Stimulated activated naive B cell treated with anti-CD40 and anti-IgM and Interleukin-4, amounts not matched to agents 10 μg/mL and 1 μg/mL and 100 μg/mL, for 72 hours (primary cell): ENCODE measurements at regions not wholly inside any gene's neighbourhood (a gene's known extent, or its start where the extent isn't known, plus 50 kb on each side); places are given as distances from the start of the nearest gene placed in this dataset.
"Not testable (repeated sequence)": the region's sequence is repeated elsewhere in the genome, so short reads cannot be mapped to it uniquely, and the experiment has no call there.

ENCODE experiments used
- ATAC-seq, 2 donors: fragments of 150-1000 bp; cut with Tn5 transposase; replicated peaks; 2 replicates each; pipeline ENCODE4 v1.10.0; 2021; ENCODE audit warnings: moderate library complexity in 1 of 2
- DNase-seq: peaks from one replicate; pipeline ENCODE4 v3.0.0; 2021
- H3K27ac Mint-ChIP-seq: one replicate; pipeline ENCODE4 v1.8.0; 2022; ENCODE audit warnings: mild to moderate bottlenecking, mixed read lengths
- H3K27me3 Mint-ChIP-seq, 2 donors: one replicate each; pipeline ENCODE4 v1.8.0; 2022; ENCODE audit warnings: mixed read lengths in 2 of 2
- H3K36me3 Mint-ChIP-seq, 2 donors: one replicate each; pipeline ENCODE4 v1.8.0; 2022; ENCODE audit warnings: mixed read lengths in 2 of 2, mild to moderate bottlenecking in 1 of 2
- H3K4me1 Mint-ChIP-seq, 2 donors: one replicate each; pipeline ENCODE4 v1.8.0; 2022; ENCODE audit warnings: mixed read lengths in 2 of 2, mild to moderate bottlenecking in 1 of 2
- H3K4me3 Mint-ChIP-seq, 2 donors: one replicate each; pipeline ENCODE4 v1.8.0; 2022; ENCODE audit warnings: mild to moderate bottlenecking in 2 of 2, mixed read lengths in 2 of 2, moderate library complexity in 1 of 2
- H3K9me3 Mint-ChIP-seq, 2 donors: one replicate each; pipeline ENCODE4 v1.8.0; 2022; ENCODE audit warnings: mixed read lengths in 2 of 2, mild to moderate bottlenecking in 1 of 2

- DNase-seq (no peak), ATAC-seq (no peak)
- H3K27ac Mint-ChIP-seq: no peak overlapping the region
- H3K9me3 Mint-ChIP-seq: peaks cover 3 to 5% of the 10 kb centered on the region in 2 donors
- H3K4me3 Mint-ChIP-seq: no peak overlapping the region
- H3K4me1 Mint-ChIP-seq: no peaks in the 10 kb centered on the region
- no peaks in the 10 kb centered on the region for H3K27me3 Mint-ChIP-seq
- H3K36me3 Mint-ChIP-seq: no peaks in the 10 kb centered on the region
Observed at GRCh38 chr4:62474802-62475201, 1274.7 kb downstream of the ADGRL3 start.

DNA sequence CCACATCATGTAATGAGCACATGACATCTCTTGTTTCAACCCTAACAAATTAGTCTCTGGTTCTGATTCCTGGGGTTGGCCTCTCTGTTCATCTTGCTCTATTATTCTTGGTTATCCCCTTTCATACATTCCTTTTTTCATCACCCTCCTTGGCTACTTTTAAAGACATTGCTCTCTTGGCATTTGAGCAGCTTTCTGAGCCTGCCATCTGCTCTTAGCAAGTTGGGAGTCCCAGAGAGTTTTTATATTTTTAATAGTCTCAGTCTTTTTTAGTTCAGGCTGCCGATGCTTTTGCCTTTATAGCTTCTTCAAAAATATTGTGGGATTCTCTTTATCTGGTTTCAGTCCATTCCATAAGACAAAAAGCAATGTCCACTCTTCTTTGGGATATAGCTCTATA, 1270.9 kb downstream of the ADGRL3 start:
- Mint-ChIP-seq H3K36me3 (no peaks in the 10 kb centered on the region), H3K4me1 (no peaks in the 10 kb centered on the region), H3K27me3 (no peaks in the 10 kb centered on the region), H3K4me3 (no peak overlapping the region), H3K27ac (no peak overlapping the region), H3K9me3 (peaks cover 3 to 10% of the 10 kb centered on the region in 2 donors)
- DNase-seq (no peak), ATAC-seq (no peak)

GRCh38 chr4:62470421-62470983, 1270.4 kb downstream of the ADGRL3 start:
- Mint-ChIP-seq H3K27me3 (no peaks in the 10 kb centered on the region), H3K4me3 (no peak overlapping the region), H3K9me3 (peaks cover 3 to 10% of the 10 kb centered on the region in 2 donors), H3K36me3 (no peaks in the 10 kb centered on the region), H3K4me1 (no peaks in the 10 kb centered on the region), H3K27ac (no peak overlapping the region)
- DNase-seq: no peak
- ATAC-seq: no peak

GRCh38 chr4:62470020-62470419, 1269.9 kb downstream of the ADGRL3 start:
- no peaks in the 10 kb centered on the region for H3K27me3 Mint-ChIP-seq
- H3K4me1 Mint-ChIP-seq: no peaks in the 10 kb centered on the region
- no peak overlapping the region for H3K4me3 Mint-ChIP-seq
- DNase-seq: no peak
- H3K36me3 Mint-ChIP-seq: no peaks in the 10 kb centered on the region
- ATAC-seq: no peak
- H3K27ac Mint-ChIP-seq: no peak overlapping the region
- peaks cover 3 to 10% of the 10 kb centered on the region in 2 donors for H3K9me3 Mint-ChIP-seq

- H3K9me3 Mint-ChIP-seq: peaks cover 0 to 8% of the 10 kb centered on the region in 2 donors
- no peaks in the 10 kb centered on the region for H3K4me1 Mint-ChIP-seq
- no peaks in the 10 kb centered on the region for H3K36me3 Mint-ChIP-seq
- ATAC-seq (no peak), DNase-seq (no peak)
- no peak overlapping the region for H3K4me3 Mint-ChIP-seq
- H3K27me3 Mint-ChIP-seq: no peaks in the 10 kb centered on the region
- no peak overlapping the region for H3K27ac Mint-ChIP-seq
Observed at GRCh38 chr4:62461961-62462360, 1261.8 kb downstream of the ADGRL3 start.

GRCh38 chr4:62460329-62460728, 1260.2 kb downstream of the ADGRL3 start:
- Mint-ChIP-seq H3K27ac (no peak overlapping the region), H3K4me1 (no peaks in the 10 kb centered on the region), H3K36me3 (no peaks in the 10 kb centered on the region), H3K27me3 (no peaks in the 10 kb centered on the region), H3K4me3 (no peak overlapping the region), H3K9me3 (peaks cover 0 to 3% of the 10 kb centered on the region in 2 donors)
- ATAC-seq (no peak), DNase-seq (no peak)

DNA sequence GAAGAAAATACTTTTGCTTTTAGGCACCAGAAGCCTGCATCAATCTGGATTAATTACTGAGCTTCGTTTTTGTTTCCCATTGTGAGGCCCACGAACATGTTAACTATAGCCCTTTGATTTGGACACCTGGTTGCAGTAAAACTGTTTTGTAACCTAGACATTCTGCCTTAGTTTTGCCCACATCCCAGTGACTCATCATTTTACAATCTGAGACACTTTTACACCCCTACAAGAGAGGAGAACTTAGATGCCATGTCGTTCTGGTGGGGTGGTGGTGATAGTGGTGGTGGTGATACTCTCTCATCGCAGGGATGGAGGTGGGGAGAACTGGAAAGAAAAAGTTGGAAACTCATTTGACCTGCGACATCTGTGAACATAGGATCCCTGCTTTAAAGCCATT, 1257.2 kb downstream of the ADGRL3 start:
- no peak for ATAC-seq
- Mint-ChIP-seq H3K27ac (no peak overlapping the region), H3K4me1 (no peaks in the 10 kb centered on the region), H3K9me3 (peaks cover 0 to 2% of the 10 kb centered on the region in 2 donors), H3K36me3 (no peaks in the 10 kb centered on the region), H3K4me3 (no peak overlapping the region), H3K27me3 (no peaks in the 10 kb centered on the region)
- DNase-seq: no peak

DNA sequence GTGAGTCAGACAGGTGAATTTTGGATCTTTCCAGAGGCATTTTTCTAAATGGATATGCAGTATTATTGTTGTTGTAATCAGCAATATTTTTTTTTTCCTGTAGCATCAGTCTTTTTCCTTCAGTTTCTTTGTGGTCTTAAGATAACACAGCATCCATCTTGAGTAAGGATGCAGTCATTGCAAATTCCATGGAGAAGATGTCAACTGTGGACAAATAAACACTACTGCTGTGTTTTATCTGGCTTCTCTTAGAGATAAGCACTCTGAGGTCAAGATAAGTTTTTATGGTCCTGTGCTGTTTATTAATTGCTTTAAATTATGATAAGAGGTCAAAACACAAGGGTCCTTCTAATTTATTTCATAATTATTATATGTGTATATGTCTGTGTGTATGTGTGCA, 1255.7 kb downstream of the ADGRL3 start:
- no peaks in the 10 kb centered on the region for H3K27me3 Mint-ChIP-seq
- no peak for ATAC-seq
- no peaks in the 10 kb centered on the region for H3K4me1 Mint-ChIP-seq
- H3K27ac Mint-ChIP-seq: no peak overlapping the region
- peaks cover 0 to 2% of the 10 kb centered on the region in 2 donors for H3K9me3 Mint-ChIP-seq
- H3K4me3 Mint-ChIP-seq: no peak overlapping the region
- no peaks in the 10 kb centered on the region for H3K36me3 Mint-ChIP-seq
- no peak for DNase-seq

- H3K4me1 Mint-ChIP-seq: no peaks in the 10 kb centered on the region
- H3K27me3 Mint-ChIP-seq: no peaks in the 10 kb centered on the region
- H3K9me3 Mint-ChIP-seq: no peaks in the 10 kb centered on the region
- H3K27ac Mint-ChIP-seq: no peak overlapping the region
- ATAC-seq: no peak
- no peaks in the 10 kb centered on the region for H3K36me3 Mint-ChIP-seq
- DNase-seq: no peak
- H3K4me3 Mint-ChIP-seq: no peak overlapping the region
Observed at GRCh38 chr4:62454535-62454934, 1254.4 kb downstream of the ADGRL3 start.

DNA sequence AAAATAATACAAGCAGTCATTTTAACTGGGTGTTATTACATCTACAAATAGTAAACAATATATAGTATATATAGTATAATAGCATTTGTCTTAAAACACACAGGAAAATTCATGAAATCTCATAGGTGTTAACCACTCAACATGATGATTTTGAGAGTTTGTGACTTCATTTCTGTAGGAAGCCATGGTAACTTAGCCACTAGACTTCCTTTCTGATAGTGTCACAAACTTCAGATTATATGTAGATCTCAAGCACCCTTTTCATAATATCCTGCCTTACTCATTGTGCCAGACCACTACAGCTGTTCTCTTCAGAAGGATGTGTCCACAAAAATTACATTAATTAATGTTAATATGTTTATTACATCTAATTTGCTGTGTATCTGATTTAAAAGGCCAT, 1250.6 kb downstream of the ADGRL3 start:
- H3K27ac Mint-ChIP-seq: no peak overlapping the region
- no peaks in the 10 kb centered on the region for H3K9me3 Mint-ChIP-seq
- no peaks in the 10 kb centered on the region for H3K4me1 Mint-ChIP-seq
- DNase-seq: no peak
- no peak for ATAC-seq
- H3K4me3 Mint-ChIP-seq: no peak overlapping the region
- no peaks in the 10 kb centered on the region for H3K36me3 Mint-ChIP-seq
- no peaks in the 10 kb centered on the region for H3K27me3 Mint-ChIP-seq

- Mint-ChIP-seq H3K27me3 (no peaks in the 10 kb centered on the region), H3K4me1 (no peaks in the 10 kb centered on the region), H3K36me3 (no peaks in the 10 kb centered on the region), H3K9me3 (no peaks in the 10 kb centered on the region), H3K27ac (no peak overlapping the region), H3K4me3 (no peak overlapping the region)
- DNase-seq (no peak), ATAC-seq (no peak)
Observed at GRCh38 chr4:62449538-62449937, 1249.4 kb downstream of the ADGRL3 start.

DNA sequence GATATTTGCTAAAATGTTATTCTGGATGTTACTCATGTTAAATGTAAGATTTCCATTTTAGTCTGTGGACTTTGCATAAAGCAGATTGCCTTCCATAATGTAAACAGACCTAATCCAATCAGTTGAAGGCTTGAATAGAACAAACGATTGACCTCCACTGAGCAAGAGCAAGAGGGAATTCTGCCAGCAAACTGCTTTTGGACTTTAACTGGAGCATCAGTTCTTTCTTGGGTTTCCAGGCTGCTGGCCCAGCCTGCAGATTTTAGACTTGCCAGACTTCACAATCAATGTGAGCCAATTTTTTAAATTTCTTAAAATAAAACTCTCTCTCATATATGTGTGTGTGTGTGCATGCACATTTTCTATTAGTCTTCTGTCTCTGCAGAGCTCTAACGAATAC, 1248.8 kb downstream of the ADGRL3 start:
- H3K4me3 Mint-ChIP-seq: no peak overlapping the region
- DNase-seq (no peak), ATAC-seq (no peak)
- no peaks in the 10 kb centered on the region for H3K36me3 Mint-ChIP-seq
- no peaks in the 10 kb centered on the region for H3K9me3 Mint-ChIP-seq
- no peaks in the 10 kb centered on the region for H3K4me1 Mint-ChIP-seq
- H3K27me3 Mint-ChIP-seq: no peaks in the 10 kb centered on the region
- no peak overlapping the region for H3K27ac Mint-ChIP-seq

- H3K36me3 Mint-ChIP-seq: no peaks in the 10 kb centered on the region
- no peaks in the 10 kb centered on the region for H3K27me3 Mint-ChIP-seq
- H3K4me3 Mint-ChIP-seq: no peak overlapping the region
- peaks cover 25 to 30% of the 10 kb centered on the region in 2 donors for H3K9me3 Mint-ChIP-seq
- DNase-seq (no peak), ATAC-seq (no peak)
- H3K4me1 Mint-ChIP-seq: no peaks in the 10 kb centered on the region
- H3K27ac Mint-ChIP-seq: no peak overlapping the region
Observed at GRCh38 chr4:62439051-62439450, 1238.9 kb downstream of the ADGRL3 start.

GRCh38 chr4:62434921-62435320, 1234.8 kb downstream of the ADGRL3 start:
- DNase-seq: no peak
- ATAC-seq: no peak
- Mint-ChIP-seq H3K36me3 (no peaks in the 10 kb centered on the region), H3K27ac (no peak overlapping the region), H3K4me1 (no peaks in the 10 kb centered on the region), H3K4me3 (no peak overlapping the region), H3K9me3 (peaks cover 14 to 18% of the 10 kb centered on the region in 2 donors), H3K27me3 (no peaks in the 10 kb centered on the region)

DNA sequence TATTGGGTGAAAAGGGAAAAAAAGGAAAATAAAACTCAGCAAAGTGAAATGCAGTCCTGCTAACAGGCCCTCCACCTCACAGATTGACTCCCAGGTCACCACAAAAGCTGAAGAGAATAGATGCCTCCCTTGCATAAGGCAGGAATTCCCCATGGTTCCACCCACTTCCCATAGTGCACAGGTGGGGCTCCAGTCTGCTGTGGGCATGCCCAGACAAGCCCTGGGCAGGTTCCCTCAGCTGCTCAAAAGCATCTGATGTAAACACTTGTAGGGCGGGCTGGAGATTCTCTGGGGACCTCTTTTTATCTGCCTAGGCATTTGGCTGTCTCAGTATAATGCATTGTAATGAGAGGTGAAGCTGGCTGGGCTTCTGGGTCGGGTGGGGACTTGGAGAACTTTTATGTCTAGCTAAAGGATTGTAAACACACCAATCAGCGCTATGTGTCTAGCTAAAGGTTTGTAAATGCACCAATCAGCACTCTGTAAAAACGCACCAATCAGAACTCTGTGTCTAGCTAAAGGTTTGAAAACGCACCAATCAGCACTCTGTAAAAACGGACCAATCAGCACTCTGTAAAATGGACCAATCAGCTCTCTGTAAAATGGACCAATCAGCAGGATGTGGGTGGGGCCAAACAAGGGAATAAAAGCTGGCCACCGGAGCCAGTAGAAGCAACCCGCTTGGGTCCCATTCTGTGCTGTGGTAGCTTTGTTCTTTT, 1231.5 kb downstream of the ADGRL3 start:
- not testable (repeated sequence) for DNase-seq, H3K36me3 Mint-ChIP-seq, H3K4me3 Mint-ChIP-seq, H3K4me1 Mint-ChIP-seq, H3K27me3 Mint-ChIP-seq, ATAC-seq, H3K27ac Mint-ChIP-seq
- H3K9me3 Mint-ChIP-seq: peaks cover 12% of the 10 kb centered on the region in 2 donors
